DMS 273 (cell line): ENCODE measurements at regions not wholly inside any gene's neighbourhood (a gene's known extent, or its start where the extent isn't known, plus 50 kb on each side); places are given as distances from the start of the nearest gene placed in this dataset.

Source experiments
- DNase-seq: peaks from one replicate; lab custom pipeline; 2025; ENCODE audit not compliant: unreplicated experiment; lab: John Stamatoyannopoulos, UW

GRCh38 chr16:87230571-87230970, 86.6 kb downstream of the C16orf95 start:
- no peak for DNase-seq

GRCh38 chr16:87231295-87231694, 85.9 kb downstream of the C16orf95 start:
- DNase-seq = no peak

DNA sequence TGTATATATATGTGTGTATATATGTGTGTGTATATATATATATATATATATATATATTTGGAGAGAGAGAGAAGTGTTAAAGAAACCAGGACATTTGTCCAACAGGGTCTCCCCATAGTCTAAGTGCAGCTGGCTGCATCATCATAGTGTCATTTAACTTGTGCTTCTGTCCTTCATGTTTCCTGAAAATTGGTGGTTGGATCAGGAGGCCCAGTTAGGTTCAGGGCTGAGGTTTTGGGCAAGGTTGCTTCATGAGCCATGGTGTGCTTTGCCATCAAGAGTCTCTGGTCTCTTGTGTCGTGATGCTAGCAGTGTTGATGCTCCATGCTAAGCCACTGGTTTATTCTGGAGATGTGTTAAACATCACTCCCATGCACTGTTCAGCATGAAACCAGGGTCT, 85.3 kb downstream of the C16orf95 start:
- DNase-seq = no peak

- no peak for DNase-seq
Observed at GRCh38 chr16:87233928-87234327, 83.3 kb downstream of the C16orf95 start.

DNA sequence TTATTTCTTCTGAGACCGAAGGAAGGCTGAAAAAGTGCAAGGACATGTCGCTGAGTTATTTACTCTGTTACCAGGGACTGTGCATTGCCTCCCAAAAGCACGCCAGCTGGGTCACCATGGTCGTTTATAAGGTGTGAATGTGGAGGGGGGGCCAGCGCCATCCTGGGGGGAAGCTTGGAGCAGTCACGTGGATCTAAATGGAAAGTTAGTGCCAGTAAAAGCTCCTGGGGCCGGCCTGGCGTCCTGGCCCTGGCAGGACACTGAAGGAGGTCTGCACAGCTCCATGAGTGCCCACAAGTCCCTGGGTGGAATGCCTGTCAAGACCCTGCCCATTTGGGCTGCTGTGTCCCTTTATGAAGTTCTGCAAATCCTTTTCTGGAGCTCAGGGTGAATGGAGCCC, 82.6 kb downstream of the C16orf95 start:
- no peak for DNase-seq

GRCh38 chr16:87235810-87236515, 81.2 kb downstream of the C16orf95 start:
- no peak for DNase-seq

DNA sequence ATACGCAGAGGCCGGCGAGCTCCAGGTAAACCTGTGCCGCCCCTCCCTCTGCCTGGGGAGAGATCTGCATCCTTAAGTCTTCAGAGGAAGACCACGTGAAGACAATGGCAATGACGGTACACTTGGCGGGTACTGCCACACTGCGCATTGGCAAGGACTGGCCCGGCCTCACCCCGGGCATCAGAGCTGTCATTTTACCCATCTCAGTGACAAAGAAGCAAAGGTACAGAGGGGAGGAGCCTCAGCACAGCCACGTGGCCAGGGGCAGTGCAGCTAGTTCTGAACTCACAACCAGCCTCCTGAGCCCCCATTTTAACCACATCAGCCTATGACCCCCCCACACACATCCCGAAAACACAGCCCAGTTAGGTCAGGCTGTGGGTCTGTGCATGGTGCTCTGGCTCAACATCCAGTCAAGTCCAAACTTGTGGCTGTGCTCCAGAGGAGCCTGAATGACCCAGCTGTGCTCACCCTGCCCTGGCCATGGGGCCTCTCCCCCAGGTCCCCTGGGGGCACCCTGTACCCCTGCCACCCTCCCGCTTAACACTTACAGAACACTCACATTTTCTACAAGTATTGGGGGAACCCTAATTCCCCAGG, 80.6 kb downstream of the C16orf95 start:
- DNase-seq = no peak

DNA sequence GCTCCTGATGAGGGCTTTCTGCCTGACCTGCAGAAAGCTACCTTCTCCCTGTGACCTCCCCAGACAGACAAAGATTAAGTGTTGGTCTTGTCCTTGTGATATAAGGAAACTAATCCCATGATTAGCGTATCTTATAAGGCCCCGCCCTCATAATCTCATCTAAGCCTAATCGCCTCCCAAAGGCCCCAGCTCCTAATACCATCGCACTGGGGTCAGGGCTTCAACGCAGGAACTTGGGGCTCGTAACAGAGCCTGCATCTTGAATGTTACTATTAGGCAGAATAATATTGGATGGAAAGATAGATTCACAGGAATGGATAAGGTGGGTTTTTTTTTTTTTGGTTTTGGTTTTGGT, 78.9 kb downstream of the C16orf95 start:
- DNase-seq = no peak

DNA sequence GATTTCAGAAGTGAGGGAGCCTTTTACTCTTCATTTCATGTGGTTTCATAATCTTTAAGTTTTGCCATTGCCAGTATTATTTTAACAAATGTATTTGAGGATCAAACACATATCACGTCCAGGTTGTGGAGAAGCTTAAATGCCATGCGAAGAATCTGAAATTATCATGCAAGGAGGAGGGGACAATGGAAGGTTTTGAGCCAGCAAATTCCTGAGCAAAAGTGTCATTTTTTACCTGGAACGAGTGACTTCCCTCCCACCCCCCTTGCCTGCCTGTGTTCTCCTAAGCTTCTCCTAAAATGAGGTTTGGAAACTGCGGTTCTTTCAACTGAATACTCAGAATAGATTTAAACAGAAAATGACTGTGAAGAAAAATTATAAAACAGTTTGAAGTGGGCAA, 77.6 kb downstream of the C16orf95 start:
- no peak for DNase-seq

DNA sequence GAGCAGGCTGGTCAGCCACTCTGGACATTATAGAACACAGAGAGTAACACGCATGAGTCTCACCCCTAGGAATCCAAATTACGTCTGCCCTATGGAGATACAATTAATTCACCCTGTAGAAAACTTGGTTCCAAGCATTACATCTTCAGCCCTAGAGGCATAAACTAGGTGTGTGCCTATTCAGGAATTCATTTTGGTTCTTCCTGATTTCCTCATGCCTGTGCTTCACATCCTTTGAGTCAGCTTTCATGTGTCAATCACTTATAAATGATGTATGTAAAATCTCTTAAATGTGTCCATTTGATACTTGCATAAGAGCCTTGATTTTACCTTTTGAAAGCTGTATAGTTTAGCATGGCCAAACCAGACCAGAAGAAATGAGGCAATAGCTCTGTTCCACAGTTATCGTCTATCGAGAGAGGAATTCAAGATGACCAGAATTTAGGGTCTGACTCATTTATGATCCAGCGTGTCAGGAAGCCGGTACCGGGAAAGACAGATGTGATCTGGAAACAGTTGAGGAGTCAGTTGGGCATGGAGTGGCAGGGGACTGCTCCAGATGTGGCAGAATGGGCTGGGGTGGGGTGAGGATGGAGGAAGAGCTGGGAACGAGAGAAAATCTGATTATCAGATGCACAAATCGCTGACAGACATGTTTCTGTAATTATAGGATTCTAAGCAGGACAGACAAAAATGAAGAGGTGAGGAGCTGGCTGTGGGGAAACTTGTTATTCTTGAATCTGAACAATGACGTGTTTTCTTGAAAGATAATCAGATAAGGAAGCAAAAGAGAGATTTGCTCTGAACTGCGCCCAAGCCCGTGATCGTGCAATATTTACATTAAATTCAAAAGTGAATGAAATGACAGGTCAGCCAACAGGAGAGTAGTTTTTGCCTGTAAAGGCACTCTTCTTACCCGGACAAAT, 76.7 kb downstream of the C16orf95 start:
- DNase-seq = no peak

DNA sequence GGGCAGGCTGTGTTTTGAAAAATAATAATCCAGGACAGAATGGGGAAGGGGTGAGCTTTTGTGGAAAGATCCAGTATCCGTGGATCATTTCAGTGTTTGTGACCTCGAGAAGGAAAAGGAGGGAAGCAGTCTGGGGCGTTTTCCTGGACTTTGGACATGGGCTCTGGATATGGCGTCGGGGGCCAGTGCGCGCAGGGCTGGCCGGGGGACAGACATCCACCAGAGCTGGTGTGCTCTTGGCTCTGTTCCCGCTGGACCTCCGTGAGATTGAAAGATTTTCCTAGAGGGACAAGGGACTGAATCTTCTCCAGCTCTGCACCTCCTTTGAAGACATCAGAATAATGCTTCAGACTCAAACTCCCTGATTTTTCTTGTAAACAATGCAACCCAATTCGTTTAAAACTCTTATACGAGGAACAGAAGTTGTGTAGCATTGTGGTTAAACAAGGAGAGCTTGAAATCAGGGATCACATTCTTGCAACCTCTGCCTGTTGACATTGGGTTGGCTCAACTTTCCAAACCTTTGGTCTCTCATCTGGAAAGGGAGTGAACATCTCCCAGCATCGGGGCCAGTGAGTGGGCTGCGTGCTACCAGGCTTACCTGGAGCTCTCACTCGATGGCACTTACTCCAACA, 75.9 kb downstream of the C16orf95 start:
- DNase-seq = no peak

- DNase-seq = no peak
Observed at GRCh38 chr16:87243478-87243877, 73.7 kb downstream of the C16orf95 start.

DNA sequence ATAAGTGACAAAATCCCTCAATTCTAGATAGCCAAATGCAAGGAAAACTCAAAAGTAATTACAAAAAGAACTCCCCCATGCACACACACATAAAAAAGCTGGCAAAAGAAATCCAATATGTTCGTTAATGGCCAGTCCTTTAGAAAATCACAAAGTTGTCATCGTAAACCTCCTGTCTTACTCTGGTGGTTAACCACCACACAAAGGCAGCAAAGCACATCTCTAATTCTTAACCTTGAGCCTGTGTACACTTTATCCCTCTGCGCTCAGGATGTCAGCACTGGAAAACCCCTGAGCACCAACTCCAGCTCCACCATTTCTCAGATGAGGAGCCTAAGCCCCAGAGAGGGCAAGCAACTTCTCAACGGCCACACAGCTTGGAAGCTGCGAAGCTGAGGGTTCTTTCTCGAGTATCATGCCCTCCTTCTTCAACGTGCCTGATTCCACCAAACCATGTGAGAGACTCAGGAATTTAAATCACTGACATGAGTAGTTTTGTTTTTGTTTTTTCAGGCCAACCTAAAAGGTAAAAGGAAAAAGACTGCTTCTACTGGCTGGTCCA, 72.5 kb downstream of the C16orf95 start:
- DNase-seq = no peak

DNA sequence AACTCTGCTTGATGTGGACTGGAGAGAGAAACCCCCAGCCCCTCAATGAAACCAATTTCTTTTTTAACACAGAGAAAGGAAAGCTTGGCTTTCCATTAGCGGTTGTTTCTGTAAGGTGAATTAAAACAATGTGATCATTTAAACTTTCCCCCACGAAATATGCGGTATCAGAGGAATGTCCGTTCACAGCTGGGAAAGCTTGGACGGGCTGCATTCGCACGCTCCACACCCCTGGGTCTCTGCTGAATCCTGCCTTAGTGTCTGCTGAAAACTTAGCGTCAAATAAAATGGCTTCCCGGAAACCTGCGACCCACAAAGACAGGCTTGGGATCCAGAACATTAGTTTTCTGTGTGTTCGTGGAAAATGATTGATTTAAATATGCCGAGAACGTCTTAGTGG, 71.7 kb downstream of the C16orf95 start:
- no peak for DNase-seq

- DNase-seq = no peak
Observed at GRCh38 chr16:87246269-87247065, 70.7 kb downstream of the C16orf95 start.

DNA sequence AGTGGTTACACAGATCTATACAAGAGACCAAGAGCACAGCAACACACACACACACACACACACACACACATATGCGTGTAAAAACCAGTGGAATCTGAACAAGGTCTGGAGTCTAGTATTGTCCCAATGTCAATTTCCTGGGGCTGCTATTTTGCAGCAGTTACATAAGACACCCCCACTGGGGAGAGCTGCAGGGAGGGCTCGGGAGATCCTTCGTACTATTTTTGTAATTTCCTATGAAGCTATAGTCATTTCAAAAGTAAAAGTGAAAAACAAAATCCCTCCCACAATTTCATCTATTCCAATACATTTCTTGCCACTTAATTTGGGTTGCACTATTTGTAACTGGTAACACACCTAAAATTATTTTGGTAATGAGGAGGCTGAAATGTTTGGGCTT, 68.5 kb downstream of the C16orf95 start:
- no peak for DNase-seq

DNA sequence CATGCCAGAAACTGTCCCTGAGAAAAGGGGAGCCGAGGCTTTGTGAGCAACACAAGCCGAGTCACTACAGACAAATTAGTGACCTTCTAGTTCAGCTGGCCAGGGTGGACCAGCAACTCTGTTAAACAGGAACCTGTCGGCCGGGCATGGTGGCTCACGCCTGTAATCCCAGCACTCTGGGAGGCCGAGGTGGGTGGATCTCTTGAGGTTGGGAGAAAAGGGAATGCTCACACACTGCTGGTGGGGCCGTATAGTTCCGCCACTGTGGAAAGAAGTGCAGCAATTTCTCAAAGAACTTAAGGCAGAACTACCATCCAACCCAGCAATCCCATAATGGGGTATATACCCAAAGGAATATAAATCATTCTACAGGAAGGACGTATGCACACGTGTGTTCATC, 67.8 kb downstream of the C16orf95 start:
- DNase-seq = no peak

- no peak for DNase-seq
Observed at GRCh38 chr16:87250431-87250960, 66.7 kb downstream of the C16orf95 start.

DNA sequence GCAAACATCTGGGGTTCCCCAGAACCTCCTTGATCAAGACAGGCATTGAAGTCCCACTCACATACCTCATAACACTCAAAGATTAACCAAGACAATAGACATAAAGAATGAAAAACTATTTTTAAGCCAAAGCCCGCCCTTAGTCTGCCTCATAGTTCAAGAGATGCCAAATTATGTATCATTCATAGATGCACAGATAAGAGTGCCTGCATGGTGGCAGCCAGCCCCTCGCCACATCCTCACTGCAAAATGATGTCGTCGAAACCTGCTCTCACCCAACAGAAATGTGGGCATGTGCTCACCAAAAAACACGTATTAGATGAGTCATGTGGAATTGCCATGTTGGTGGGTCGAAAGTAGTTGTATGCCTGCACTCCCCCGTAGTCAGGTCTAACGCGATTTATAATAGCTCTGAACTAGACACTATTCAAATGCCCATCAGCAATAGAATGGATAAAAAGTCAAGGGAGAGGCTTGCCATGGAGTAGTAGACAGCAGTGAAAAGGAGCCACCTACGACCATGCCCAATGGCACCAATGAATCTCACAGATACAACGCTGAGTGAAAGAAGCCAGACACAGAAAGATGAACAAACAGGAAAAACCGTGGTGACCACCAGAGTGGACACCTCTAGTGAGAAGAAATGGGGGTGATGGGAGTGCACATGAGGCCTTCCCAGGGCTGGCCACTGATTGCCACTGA, 64.8 kb downstream of the C16orf95 start:
- no peak for DNase-seq
